NCI-H69 (cell line): ENCODE measurements at regions not wholly inside any gene's neighbourhood (a gene's known extent, or its start where the extent isn't known, plus 50 kb on each side); places are given as distances from the start of the nearest gene placed in this dataset.

Experiments used
- DNase-seq: peaks from one replicate; lab custom pipeline; 2025; lab: John Stamatoyannopoulos, UW

GRCh38 chr2:41597680-41598079 is 450.1 kb upstream of the PKDCC start:
- no peak for DNase-seq

- DNase-seq = no peak
Observed at GRCh38 chr2:41598161-41598894, 449.5 kb upstream of the PKDCC start.

- no peak for DNase-seq
Observed at GRCh38 chr2:41600460-41600859, 447.4 kb upstream of the PKDCC start.

GRCh38 chr2:41602341-41602740 is 445.5 kb upstream of the PKDCC start:
- no peak for DNase-seq

- no peak for DNase-seq
Observed at GRCh38 chr2:41605311-41605710, 442.5 kb upstream of the PKDCC start.

- DNase-seq = no peak
Observed at GRCh38 chr2:41605914-41606313, 441.9 kb upstream of the PKDCC start.

- DNase-seq = peak; percentile 22
Observed at GRCh38 chr2:41610501-41611190, 437.2 kb upstream of the PKDCC start.

GRCh38 chr2:41618754-41619153 is 429.1 kb upstream of the PKDCC start:
- no peak for DNase-seq

- peak; percentile 52 for DNase-seq
Observed at GRCh38 chr2:41621095-41621494, 426.7 kb upstream of the PKDCC start.

GRCh38 chr2:41621563-41621962 is 426.3 kb upstream of the PKDCC start:
- peak; percentile 91 for DNase-seq

- peak; percentile 96 for DNase-seq
Observed at GRCh38 chr2:41622301-41622700, 425.5 kb upstream of the PKDCC start.

GRCh38 chr2:41626936-41627335 is 420.9 kb upstream of the PKDCC start:
- DNase-seq = no peak

GRCh38 chr2:41634686-41635085 is 413.1 kb upstream of the PKDCC start:
- no peak for DNase-seq

GRCh38 chr2:41644936-41645335 is 402.9 kb upstream of the PKDCC start:
- no peak for DNase-seq

- no peak for DNase-seq
Observed at GRCh38 chr2:41647468-41648050, 400.3 kb upstream of the PKDCC start.

- DNase-seq = no peak
Observed at GRCh38 chr2:41657226-41657625, 390.6 kb upstream of the PKDCC start.

GRCh38 chr2:41659758-41660157 is 388.1 kb upstream of the PKDCC start:
- no peak for DNase-seq

GRCh38 chr2:41662461-41662860 is 385.4 kb upstream of the PKDCC start:
- DNase-seq = no peak

GRCh38 chr2:41663056-41663455 is 384.8 kb upstream of the PKDCC start:
- DNase-seq = no peak

- no peak for DNase-seq
Observed at GRCh38 chr2:41668529-41668928, 379.3 kb upstream of the PKDCC start.

GRCh38 chr2:41678639-41679038 is 369.2 kb upstream of the PKDCC start:
- DNase-seq = no peak

GRCh38 chr2:41686156-41686555 is 361.7 kb upstream of the PKDCC start:
- DNase-seq = no peak

GRCh38 chr2:41691561-41691960 is 356.3 kb upstream of the PKDCC start:
- no peak for DNase-seq
